Activated naive CD8-positive, alpha-beta T cell treated with anti-CD3 and anti-CD28 coated beads, Interleukin-2, amount 50 U/mL, for 24 hours (primary cell): ENCODE measurements at regions not wholly inside any gene's neighbourhood (a gene's known extent, or its start where the extent isn't known, plus 50 kb on each side); places are given as distances from the start of the nearest gene placed in this dataset.
"Not testable (repeated sequence)": the region's sequence is repeated elsewhere in the genome, so short reads cannot be mapped to it uniquely, and the experiment has no call there.

Experiments used
- ATAC-seq: fragments of 150-1000 bp; cut with Tn5 transposase; one replicate; pipeline ENCODE4 v1.10.0; 2021
- DNase-seq: peaks from one replicate; pipeline ENCODE4 v3.0.0; 2021
- H3K27ac Mint-ChIP-seq: one replicate; pipeline ENCODE4 v1.8.0; 2021; ENCODE audit warnings: mild to moderate bottlenecking, mixed read lengths
- H3K27me3 Mint-ChIP-seq: one replicate; pipeline ENCODE4 v1.8.0; 2021; ENCODE audit warnings: mixed read lengths
- H3K36me3 Mint-ChIP-seq: one replicate; pipeline ENCODE4 v1.8.0; 2021; ENCODE audit warnings: low read depth, mixed read lengths
- H3K4me1 Mint-ChIP-seq: one replicate; pipeline ENCODE4 v1.8.0; 2021; ENCODE audit warnings: mixed read lengths
- H3K4me3 Mint-ChIP-seq: one replicate; pipeline ENCODE4 v1.8.0; 2021; ENCODE audit warnings: mild to moderate bottlenecking, moderate library complexity, mixed read lengths
- H3K9me3 Mint-ChIP-seq: one replicate; pipeline ENCODE4 v1.8.0; 2021; ENCODE audit warnings: mixed read lengths

GRCh38 chr1:212515329-212515760 is 82.6 kb downstream of the NENF start:
- ATAC-seq: no peak
- Mint-ChIP-seq H3K4me1 (peaks cover 11% of the 10 kb centered on the region), H3K36me3 (no peaks in the 10 kb centered on the region), H3K9me3 (no peaks in the 10 kb centered on the region), H3K27ac (no peak overlapping the region), H3K27me3 (peaks cover 59% of the 10 kb centered on the region), H3K4me3 (peak overlapping the region; percentile 24)
- DNase-seq: no peak

GRCh38 chr1:212516012-212516411 is 83.3 kb downstream of the NENF start:
- H3K27ac Mint-ChIP-seq, H3K4me3 Mint-ChIP-seq, H3K36me3 Mint-ChIP-seq, DNase-seq, ATAC-seq, H3K9me3 Mint-ChIP-seq: not testable (repeated sequence)
- peaks cover 54% of the 10 kb centered on the region for H3K27me3 Mint-ChIP-seq
- peaks cover 11% of the 10 kb centered on the region for H3K4me1 Mint-ChIP-seq

GRCh38 chr1:212518188-212519054 is 85.7 kb downstream of the NENF start:
- ATAC-seq: no peak

GRCh38 chr1:212519131-212519530 is 86.4 kb downstream of the NENF start:
- Mint-ChIP-seq H3K36me3 (no peaks in the 10 kb centered on the region), H3K4me1 (peaks cover 4% of the 10 kb centered on the region), H3K27me3 (peaks cover 28% of the 10 kb centered on the region), H3K27ac (no peak overlapping the region), H3K4me3 (no peak overlapping the region), H3K9me3 (no peaks in the 10 kb centered on the region)
- no peak for ATAC-seq
- DNase-seq: no peak

More at GRCh38 chr1:212518188-212519054, 85.7 kb downstream of the NENF start:
- Mint-ChIP-seq H3K27me3 (peaks cover 35% of the 10 kb centered on the region), H3K27ac (peak overlapping the region; percentile 60), H3K4me1 (peaks cover 10% of the 10 kb centered on the region), H3K9me3 (no peaks in the 10 kb centered on the region), H3K36me3 (no peaks in the 10 kb centered on the region), H3K4me3 (no peak overlapping the region)
- no peak for DNase-seq

GRCh38 chr1:212520299-212520698 is 87.6 kb downstream of the NENF start:
- H3K27me3 Mint-ChIP-seq: peaks cover 24% of the 10 kb centered on the region
- H3K27ac Mint-ChIP-seq: no peak overlapping the region
- DNase-seq (no peak), ATAC-seq (no peak)
- H3K4me3 Mint-ChIP-seq: no peak overlapping the region
- no peaks in the 10 kb centered on the region for H3K9me3 Mint-ChIP-seq
- H3K36me3 Mint-ChIP-seq: no peaks in the 10 kb centered on the region
- peaks cover under 1% of the 10 kb centered on the region for H3K4me1 Mint-ChIP-seq

GRCh38 chr1:212520746-212521145 is 87.8 kb upstream of the ATF3 start:
- Mint-ChIP-seq H3K36me3 (no peaks in the 10 kb centered on the region), H3K4me1 (no peaks in the 10 kb centered on the region), H3K27me3 (peaks cover 20% of the 10 kb centered on the region), H3K27ac (no peak overlapping the region), H3K9me3 (no peaks in the 10 kb centered on the region), H3K4me3 (no peak overlapping the region)
- ATAC-seq: no peak
- DNase-seq: no peak

- DNase-seq (no peak), ATAC-seq (no peak)
- Mint-ChIP-seq H3K4me3 (no peak overlapping the region), H3K27me3 (peaks cover 5% of the 10 kb centered on the region), H3K4me1 (no peaks in the 10 kb centered on the region), H3K27ac (no peak overlapping the region), H3K36me3 (no peaks in the 10 kb centered on the region), H3K9me3 (no peaks in the 10 kb centered on the region)
Observed at GRCh38 chr1:212525479-212526110, 83.0 kb upstream of the ATF3 start.

GRCh38 chr1:212526111-212526491 is 82.5 kb upstream of the ATF3 start:
- Mint-ChIP-seq H3K36me3 (no peaks in the 10 kb centered on the region), H3K4me1 (no peaks in the 10 kb centered on the region), H3K4me3 (no peak overlapping the region), H3K9me3 (no peaks in the 10 kb centered on the region), H3K27ac (no peak overlapping the region), H3K27me3 (peaks cover 5% of the 10 kb centered on the region)
- ATAC-seq: no peak
- DNase-seq: no peak

- no peak for ATAC-seq
- H3K9me3 Mint-ChIP-seq: no peaks in the 10 kb centered on the region
- no peaks in the 10 kb centered on the region for H3K36me3 Mint-ChIP-seq
- H3K4me3 Mint-ChIP-seq: no peak overlapping the region
- DNase-seq: no peak
- no peaks in the 10 kb centered on the region for H3K4me1 Mint-ChIP-seq
- peaks cover 7% of the 10 kb centered on the region for H3K27me3 Mint-ChIP-seq
- H3K27ac Mint-ChIP-seq: no peak overlapping the region
Observed at GRCh38 chr1:212528501-212528900, 80.1 kb upstream of the ATF3 start.

- Mint-ChIP-seq H3K4me3 (no peak overlapping the region), H3K27me3 (peaks cover 14% of the 10 kb centered on the region), H3K9me3 (no peaks in the 10 kb centered on the region), H3K36me3 (no peaks in the 10 kb centered on the region), H3K27ac (no peak overlapping the region), H3K4me1 (no peaks in the 10 kb centered on the region)
- DNase-seq: no peak
- no peak for ATAC-seq
Observed at GRCh38 chr1:212529211-212529741, 79.3 kb upstream of the ATF3 start.

GRCh38 chr1:212531267-212531666 is 77.3 kb upstream of the ATF3 start:
- DNase-seq: no peak
- no peak for ATAC-seq
- Mint-ChIP-seq H3K36me3 (no peaks in the 10 kb centered on the region), H3K9me3 (no peaks in the 10 kb centered on the region), H3K27ac (no peak overlapping the region), H3K4me3 (no peak overlapping the region), H3K4me1 (no peaks in the 10 kb centered on the region), H3K27me3 (peaks cover 23% of the 10 kb centered on the region)

GRCh38 chr1:212531796-212532195 is 76.8 kb upstream of the ATF3 start:
- Mint-ChIP-seq H3K27me3 (peaks cover 23% of the 10 kb centered on the region), H3K36me3 (no peaks in the 10 kb centered on the region), H3K27ac (no peak overlapping the region), H3K4me3 (no peak overlapping the region), H3K4me1 (no peaks in the 10 kb centered on the region), H3K9me3 (no peaks in the 10 kb centered on the region)
- DNase-seq (no peak), ATAC-seq (no peak)

- Mint-ChIP-seq H3K27me3 (peaks cover 23% of the 10 kb centered on the region), H3K27ac (no peak overlapping the region), H3K36me3 (no peaks in the 10 kb centered on the region), H3K4me3 (no peak overlapping the region), H3K9me3 (no peaks in the 10 kb centered on the region), H3K4me1 (no peaks in the 10 kb centered on the region)
- ATAC-seq: no peak
- no peak for DNase-seq
Observed at GRCh38 chr1:212532469-212533147, 76.0 kb upstream of the ATF3 start.

GRCh38 chr1:212533148-212533517 is 75.4 kb upstream of the ATF3 start:
- H3K9me3 Mint-ChIP-seq: no peaks in the 10 kb centered on the region
- no peak for DNase-seq
- H3K27ac Mint-ChIP-seq: no peak overlapping the region
- peaks cover 23% of the 10 kb centered on the region for H3K27me3 Mint-ChIP-seq
- no peaks in the 10 kb centered on the region for H3K36me3 Mint-ChIP-seq
- H3K4me3 Mint-ChIP-seq: no peak overlapping the region
- no peaks in the 10 kb centered on the region for H3K4me1 Mint-ChIP-seq
- no peak for ATAC-seq

- DNase-seq (no peak), ATAC-seq (no peak)
- H3K4me3 Mint-ChIP-seq: no peak overlapping the region
- no peaks in the 10 kb centered on the region for H3K9me3 Mint-ChIP-seq
- H3K4me1 Mint-ChIP-seq: no peaks in the 10 kb centered on the region
- no peak overlapping the region for H3K27ac Mint-ChIP-seq
- no peaks in the 10 kb centered on the region for H3K36me3 Mint-ChIP-seq
- peaks cover 17% of the 10 kb centered on the region for H3K27me3 Mint-ChIP-seq
Observed at GRCh38 chr1:212536586-212536985, 72.0 kb upstream of the ATF3 start.
